ENCODE measurements at regions not wholly inside any gene's neighbourhood (a gene's known extent, or its start where the extent isn't known, plus 50 kb on each side); places are given as distances from the start of the nearest gene placed in this dataset.

DNA sequence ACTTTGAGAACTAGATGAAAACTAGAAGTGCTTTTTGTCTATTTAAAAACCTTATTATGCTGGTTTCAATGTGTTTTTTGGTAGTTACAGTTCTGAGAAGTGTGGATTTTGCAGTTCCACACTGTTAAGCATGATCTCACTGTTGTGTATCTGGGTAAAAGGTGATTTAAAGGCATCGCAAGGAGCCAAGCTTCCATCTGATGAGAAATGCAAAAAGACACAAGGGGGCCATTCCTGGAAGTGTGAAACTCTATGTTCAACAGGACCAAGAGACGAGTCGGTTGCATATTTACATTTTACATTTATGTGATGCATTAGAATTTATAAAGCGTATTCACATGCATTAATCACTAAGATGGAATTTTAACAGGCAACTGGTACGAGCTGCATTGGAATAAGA, 490.8 kb downstream of the NPIPA7 start:
- Histone ChIP-seq H3K4me1 (ENCODE audit: insufficient read depth, poor library complexity, severe bottlenecking) (no peaks in the 10 kb centered on the region), H3K27me3 (ENCODE audit: insufficient read depth, poor library complexity, severe bottlenecking) (peaks cover 4% of the 10 kb centered on the region), H3K27ac (ENCODE audit: poor library complexity, severe bottlenecking) (no peak overlapping the region), H3K36me3 (ENCODE audit: low read depth) (no peaks in the 10 kb centered on the region), H3K4me3 (ENCODE audit: severe bottlenecking) (no peak overlapping the region), H3K9me3 (ENCODE audit: severe bottlenecking) (no peaks in the 10 kb centered on the region)
- DNase-seq (ENCODE audit: low spot score) (no peak), ATAC-seq (ENCODE audit: low read depth) (no peak)
- no peak for TF ChIP-seq CTCF (IDR thresholded peaks at IDR 0.05; ENCODE audit: poor library complexity, severe bottlenecking)

DNA sequence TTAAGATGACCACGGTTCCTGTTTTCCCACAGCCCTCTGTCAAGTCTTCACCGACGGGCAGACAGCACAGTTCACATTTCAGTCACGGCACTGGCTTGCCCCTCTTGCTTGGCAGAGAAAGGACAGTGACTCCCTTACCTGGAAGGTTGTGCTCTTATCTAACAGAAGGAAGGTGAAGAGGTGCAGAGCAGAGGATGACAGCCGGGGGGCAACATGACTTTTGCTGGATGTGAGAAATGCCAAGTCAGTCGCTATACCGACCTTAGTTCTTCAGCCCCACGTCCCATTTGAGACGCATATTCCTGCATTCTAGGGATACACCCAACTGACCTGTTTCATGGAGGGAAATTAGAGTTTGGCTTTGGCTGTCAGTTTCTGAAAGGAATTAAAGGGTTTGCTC, 492.3 kb downstream of the NPIPA7 start:
- no peak for ATAC-seq (ENCODE audit: low read depth)
- TF ChIP-seq CTCF (IDR thresholded peaks at IDR 0.05; ENCODE audit: poor library complexity, severe bottlenecking): no peak

GRCh38 chr16:16877061-16877460, 498.1 kb downstream of the NPIPA7 start:
- Histone ChIP-seq H3K4me1 (ENCODE audit: insufficient read depth, poor library complexity, severe bottlenecking) (no peaks in the 10 kb centered on the region), H3K27me3 (ENCODE audit: insufficient read depth, poor library complexity, severe bottlenecking) (no peaks in the 10 kb centered on the region), H3K27ac (ENCODE audit: poor library complexity, severe bottlenecking) (no peak overlapping the region), H3K9me3 (ENCODE audit: severe bottlenecking) (no peaks in the 10 kb centered on the region), H3K4me3 (ENCODE audit: severe bottlenecking) (no peak overlapping the region), H3K36me3 (ENCODE audit: low read depth) (no peaks in the 10 kb centered on the region)
- DNase-seq (ENCODE audit: low spot score): no peak
- ATAC-seq (ENCODE audit: low read depth): no peak
- TF ChIP-seq CTCF (IDR thresholded peaks at IDR 0.05; ENCODE audit: poor library complexity, severe bottlenecking): no peak

More for the DNA sequence above, 492.3 kb downstream of the NPIPA7 start:
- Histone ChIP-seq H3K4me1 (ENCODE audit: insufficient read depth, poor library complexity, severe bottlenecking) (no peaks in the 10 kb centered on the region), H3K27ac (ENCODE audit: poor library complexity, severe bottlenecking) (no peak overlapping the region), H3K36me3 (ENCODE audit: low read depth) (no peaks in the 10 kb centered on the region), H3K9me3 (ENCODE audit: severe bottlenecking) (no peaks in the 10 kb centered on the region), H3K27me3 (ENCODE audit: insufficient read depth, poor library complexity, severe bottlenecking) (peaks cover 4% of the 10 kb centered on the region), H3K4me3 (ENCODE audit: severe bottlenecking) (no peak overlapping the region)
- no peak for DNase-seq (ENCODE audit: low spot score)

DNA sequence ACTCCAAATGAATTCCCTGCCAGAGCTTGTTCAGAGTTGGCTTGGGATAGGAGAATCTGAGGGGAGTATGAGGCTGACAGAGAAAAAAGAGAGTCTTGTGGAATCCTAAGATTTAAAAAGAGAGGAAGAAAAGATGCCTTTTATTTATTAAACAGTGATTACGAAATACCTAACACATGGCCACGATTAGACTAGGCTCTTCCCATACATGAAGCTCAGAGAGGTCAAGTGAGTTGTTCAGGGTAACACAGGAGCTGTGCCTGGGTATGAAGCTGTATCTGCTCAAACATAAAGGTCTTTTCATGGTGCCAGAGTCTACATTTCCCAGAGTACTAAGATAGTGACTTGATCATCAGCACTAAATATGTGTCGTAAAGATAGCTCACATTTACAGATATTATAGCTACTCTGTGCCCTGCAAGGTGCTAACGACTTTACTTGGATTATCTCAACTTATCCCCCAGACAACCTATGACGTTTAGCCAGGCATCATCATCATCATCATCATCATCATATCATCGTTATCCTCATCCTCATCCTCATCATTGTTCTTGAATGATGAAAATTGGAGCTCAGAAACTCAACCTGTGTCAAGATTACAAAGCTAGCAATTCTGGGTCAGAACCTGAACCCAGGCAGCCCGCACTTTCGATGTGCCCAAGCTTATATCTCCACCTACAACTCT, 500.8 kb downstream of the NPIPA7 start:
- DNase-seq (ENCODE audit: low spot score) (no peak), ATAC-seq (ENCODE audit: low read depth) (no peak)

More for the DNA sequence above, 500.8 kb downstream of the NPIPA7 start:
- Histone ChIP-seq H3K36me3 (ENCODE audit: low read depth) (no peaks in the 10 kb centered on the region), H3K27me3 (ENCODE audit: insufficient read depth, poor library complexity, severe bottlenecking) (no peaks in the 10 kb centered on the region), H3K4me1 (ENCODE audit: insufficient read depth, poor library complexity, severe bottlenecking) (no peaks in the 10 kb centered on the region), H3K4me3 (ENCODE audit: severe bottlenecking) (no peak overlapping the region), H3K9me3 (ENCODE audit: severe bottlenecking) (no peaks in the 10 kb centered on the region), H3K27ac (ENCODE audit: poor library complexity, severe bottlenecking) (no peak overlapping the region)
- TF ChIP-seq CTCF (IDR thresholded peaks at IDR 0.05; ENCODE audit: poor library complexity, severe bottlenecking): no peak

Data from RWPE2 (cell line).